ENCODE measurements at regions not wholly inside any gene's neighbourhood (a gene's known extent, or its start where the extent isn't known, plus 50 kb on each side); places are given as distances from the start of the nearest gene placed in this dataset.

DNA sequence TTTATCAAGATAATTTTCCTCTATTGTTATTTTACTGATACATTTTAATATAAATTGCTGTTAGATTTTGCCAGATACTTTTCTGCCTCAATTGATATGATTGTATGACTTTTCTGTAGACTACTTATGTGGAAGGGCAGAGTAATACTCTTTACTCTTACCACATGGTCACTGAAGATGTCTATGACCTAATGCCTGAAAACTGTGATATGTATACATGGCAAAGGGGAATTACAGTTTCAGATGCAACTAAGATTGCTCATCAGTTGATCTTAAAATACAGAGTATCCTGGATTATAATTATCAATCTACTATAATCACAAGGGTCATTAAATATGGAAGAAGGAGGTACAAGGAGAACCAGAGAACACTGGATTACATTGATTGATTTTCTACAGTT is 1528.0 kb downstream of the BRINP3 start:
- Histone ChIP-seq H3K27ac (ENCODE audit: insufficient read depth, low read depth, low read length, poor library complexity, severe bottlenecking) (no peak overlapping the region), H3K9me3 (ENCODE audit: control insufficient read depth, low read length) (no peaks in the 10 kb centered on the region), H3K27me3 (ENCODE audit: control insufficient read depth, insufficient read depth, low read length, poor library complexity, severe bottlenecking) (no peaks in the 10 kb centered on the region), H3K4me1 (ENCODE audit: control insufficient read depth, insufficient read depth, low read length) (no peaks in the 10 kb centered on the region), H3K4me3 (ENCODE audit: insufficient read depth, low read depth, low read length) (no peak overlapping the region), H3K36me3 (ENCODE audit: control insufficient read depth, insufficient read depth, low read length) (no peaks in the 10 kb centered on the region)

DNA sequence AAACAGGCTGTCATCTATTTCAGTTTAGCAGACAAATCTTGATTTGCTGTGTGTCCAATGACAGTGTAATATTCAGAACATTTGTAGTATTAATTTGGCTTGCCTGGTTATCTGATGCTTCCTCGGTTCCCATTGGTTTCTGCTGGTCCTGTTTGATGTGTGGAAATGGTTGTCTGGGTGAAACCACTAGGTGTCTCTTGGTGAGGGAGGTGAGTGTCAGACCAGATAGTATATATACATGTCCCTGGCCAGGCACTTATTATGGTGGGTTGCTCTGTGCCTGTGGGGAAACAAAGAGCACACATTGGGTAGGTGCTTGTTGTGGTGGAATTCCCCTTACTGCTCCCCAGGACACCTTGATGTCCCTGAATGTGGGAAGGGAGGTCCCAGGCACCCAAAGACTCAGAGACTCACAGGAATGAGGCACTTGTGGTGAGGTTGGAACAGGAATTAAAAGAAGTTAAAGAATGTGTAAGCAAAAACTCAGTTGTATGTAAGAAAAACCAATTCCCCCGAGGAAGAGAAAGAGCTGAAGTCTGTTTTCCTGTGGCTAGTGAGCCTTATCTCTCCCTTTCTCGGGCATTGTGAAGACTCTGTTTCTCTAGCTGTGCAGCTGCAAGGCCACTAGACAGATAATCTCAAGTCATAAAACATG is 1519.1 kb downstream of the BRINP3 start:
- H3K27me3 ChIP-seq (ENCODE audit: control insufficient read depth, insufficient read depth, low read length, poor library complexity, severe bottlenecking), result no peaks in the 10 kb centered on the region
- no peak overlapping the region for H3K27ac ChIP-seq (ENCODE audit: insufficient read depth, low read depth, low read length, poor library complexity, severe bottlenecking)
- H3K4me3 ChIP-seq (ENCODE audit: insufficient read depth, low read depth, low read length), result no peak overlapping the region
- H3K9me3 ChIP-seq (ENCODE audit: control insufficient read depth, low read length), result no peaks in the 10 kb centered on the region
- no peaks in the 10 kb centered on the region for H3K36me3 ChIP-seq (ENCODE audit: control insufficient read depth, insufficient read depth, low read length)
- H3K4me1 ChIP-seq (ENCODE audit: control insufficient read depth, insufficient read depth, low read length), result no peaks in the 10 kb centered on the region
- WGBS, 2 experiments, result 78 to 84% methylated on average over 3 of the region's 3 CpGs

DNA sequence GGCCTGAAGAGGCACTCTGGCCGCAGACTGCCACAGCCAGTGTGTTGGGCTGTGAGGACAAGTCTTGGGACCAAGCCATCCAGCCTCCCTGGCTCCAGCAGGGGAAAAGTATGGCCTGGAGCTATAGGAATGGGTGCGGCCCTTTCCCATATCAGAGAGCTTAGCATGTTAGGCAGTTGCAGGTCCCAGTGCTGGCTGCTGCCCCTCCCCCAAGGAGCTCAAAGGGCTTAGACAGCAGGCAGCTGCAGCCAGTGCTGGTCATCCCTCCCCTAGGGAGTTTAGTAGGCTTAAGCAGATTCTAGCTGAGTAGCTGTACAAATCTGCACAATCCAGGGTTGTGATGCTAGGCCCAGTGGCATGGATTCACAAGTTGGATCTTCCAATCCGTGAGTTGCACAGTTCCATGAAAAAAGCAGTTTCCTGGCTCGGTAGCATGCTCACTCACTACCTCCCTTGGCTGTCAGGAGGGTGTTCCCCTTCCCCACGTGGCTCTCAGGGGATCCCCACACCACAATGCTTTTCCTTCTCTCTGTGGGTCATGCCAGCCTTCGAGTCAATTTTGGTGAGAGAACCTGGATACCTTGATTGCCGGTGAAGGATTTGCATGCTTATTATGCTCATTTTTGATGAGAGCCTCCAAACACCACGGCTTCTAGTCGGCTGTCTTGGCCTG is 1490.8 kb downstream of the BRINP3 start:
- H3K4me3 ChIP-seq (ENCODE audit: insufficient read depth, low read depth, low read length), result no peak overlapping the region
- no peaks in the 10 kb centered on the region for H3K9me3 ChIP-seq (ENCODE audit: control insufficient read depth, low read length)
- no peaks in the 10 kb centered on the region for H3K27me3 ChIP-seq (ENCODE audit: control insufficient read depth, insufficient read depth, low read length, poor library complexity, severe bottlenecking)
- no peaks in the 10 kb centered on the region for H3K36me3 ChIP-seq (ENCODE audit: control insufficient read depth, insufficient read depth, low read length)
- H3K4me1 ChIP-seq (ENCODE audit: control insufficient read depth, insufficient read depth, low read length), result no peaks in the 10 kb centered on the region
- 76 to 80% methylated on average over 9 of the region's 9 CpGs for WGBS, 2 experiments
- no peak overlapping the region for H3K27ac ChIP-seq (ENCODE audit: insufficient read depth, low read depth, low read length, poor library complexity, severe bottlenecking)

DNA sequence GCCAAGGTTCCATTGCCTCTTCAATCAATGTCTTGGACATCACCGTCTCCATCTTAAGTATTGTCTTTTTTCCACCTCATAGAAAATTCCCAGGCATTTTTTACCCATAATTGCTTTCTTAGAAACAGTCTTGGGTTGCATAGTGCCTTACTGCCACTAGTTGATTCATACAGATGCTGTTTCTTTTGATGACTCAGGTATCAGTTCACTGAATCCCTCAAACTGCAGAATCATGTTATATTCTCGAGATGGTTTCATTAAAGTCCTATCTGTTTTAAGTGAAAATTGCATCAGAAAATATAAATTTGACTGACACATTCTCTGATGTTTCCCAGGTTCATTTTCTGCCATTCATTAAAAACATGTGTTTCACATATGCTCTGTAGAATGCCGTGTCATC is 1489.1 kb downstream of the BRINP3 start:
- no peaks in the 10 kb centered on the region for H3K36me3 ChIP-seq (ENCODE audit: control insufficient read depth, insufficient read depth, low read length)
- no peaks in the 10 kb centered on the region for H3K9me3 ChIP-seq (ENCODE audit: control insufficient read depth, low read length)
- no peak overlapping the region for H3K4me3 ChIP-seq (ENCODE audit: insufficient read depth, low read depth, low read length)
- H3K27ac ChIP-seq (ENCODE audit: insufficient read depth, low read depth, low read length, poor library complexity, severe bottlenecking), result no peak overlapping the region
- WGBS, 2 experiments, result 94 to 96% methylated on average over 3 of the region's 3 CpGs
- H3K4me1 ChIP-seq (ENCODE audit: control insufficient read depth, insufficient read depth, low read length), result no peaks in the 10 kb centered on the region
- no peaks in the 10 kb centered on the region for H3K27me3 ChIP-seq (ENCODE audit: control insufficient read depth, insufficient read depth, low read length, poor library complexity, severe bottlenecking)

DNA sequence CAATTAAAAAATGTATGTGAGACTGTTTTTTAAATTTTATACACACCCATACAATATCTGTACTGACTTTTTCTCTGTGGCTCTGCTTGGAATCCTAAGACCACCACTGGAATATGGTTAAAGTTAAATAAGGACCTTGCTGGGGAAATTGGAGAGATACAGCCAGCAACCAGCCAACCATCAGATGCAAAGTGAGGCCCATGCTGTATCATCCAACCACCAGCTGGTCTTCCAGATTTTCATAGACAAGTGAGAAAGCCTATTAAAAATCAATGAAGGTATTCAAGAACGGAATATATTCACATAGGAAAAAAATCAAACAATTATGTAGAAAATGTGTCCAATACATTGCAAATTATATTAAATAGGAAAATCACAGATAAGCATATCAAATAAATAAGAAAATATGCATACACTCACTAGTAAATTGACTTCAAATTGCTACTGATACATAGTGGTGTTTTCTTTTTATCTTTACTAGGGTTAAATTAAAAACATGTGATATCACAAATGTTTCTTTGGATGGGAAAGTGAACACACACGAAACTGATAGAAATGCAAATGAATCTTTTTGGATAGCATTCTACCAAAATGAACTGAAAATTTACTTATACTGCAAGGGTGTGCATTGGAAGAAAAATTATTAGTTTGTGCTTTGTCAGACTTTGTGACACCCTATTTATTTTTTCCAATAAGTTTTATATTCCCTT is 1486.3 kb downstream of the BRINP3 start:
- no peak overlapping the region for H3K27ac ChIP-seq (ENCODE audit: insufficient read depth, low read depth, low read length, poor library complexity, severe bottlenecking)

DNA sequence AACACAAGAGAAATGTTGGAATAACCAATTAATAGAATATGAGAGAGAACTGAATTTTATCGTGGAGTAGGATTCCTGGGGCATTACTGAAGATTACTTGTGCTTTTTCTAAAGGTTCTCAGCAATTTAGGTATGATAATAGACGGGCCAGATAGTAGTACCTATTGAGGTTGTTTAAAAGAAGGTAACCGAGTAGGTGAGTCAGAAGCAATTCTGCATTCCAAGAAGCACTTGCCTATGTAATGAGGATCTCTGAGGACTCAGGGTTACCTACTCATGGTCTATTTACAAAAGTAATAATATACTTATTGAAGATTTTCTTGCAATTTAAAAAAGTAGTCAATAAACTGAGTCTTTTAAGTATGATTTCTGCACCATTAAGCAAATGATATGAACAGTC is 1469.8 kb downstream of the BRINP3 start:
- H3K4me1 ChIP-seq (ENCODE audit: control insufficient read depth, insufficient read depth, low read length), result no peaks in the 10 kb centered on the region
- no peaks in the 10 kb centered on the region for H3K27me3 ChIP-seq (ENCODE audit: control insufficient read depth, insufficient read depth, low read length, poor library complexity, severe bottlenecking)
- H3K27ac ChIP-seq (ENCODE audit: insufficient read depth, low read depth, low read length, poor library complexity, severe bottlenecking), result no peak overlapping the region
- no peaks in the 10 kb centered on the region for H3K36me3 ChIP-seq (ENCODE audit: control insufficient read depth, insufficient read depth, low read length)
- 75 to 87% methylated on average over 3 of the region's 3 CpGs for WGBS, 2 experiments
- H3K9me3 ChIP-seq (ENCODE audit: control insufficient read depth, low read length), result no peaks in the 10 kb centered on the region
- H3K4me3 ChIP-seq (ENCODE audit: insufficient read depth, low read depth, low read length), result no peak overlapping the region

More for the DNA sequence above, 1486.3 kb downstream of the BRINP3 start:
- 92 to 100% methylated on average over 1 of the region's 2 CpGs for WGBS, 2 experiments
- H3K4me3 ChIP-seq (ENCODE audit: insufficient read depth, low read depth, low read length), result no peak overlapping the region
- no peaks in the 10 kb centered on the region for H3K4me1 ChIP-seq (ENCODE audit: control insufficient read depth, insufficient read depth, low read length)
- H3K27me3 ChIP-seq (ENCODE audit: control insufficient read depth, insufficient read depth, low read length, poor library complexity, severe bottlenecking), result no peaks in the 10 kb centered on the region
- H3K36me3 ChIP-seq (ENCODE audit: control insufficient read depth, insufficient read depth, low read length), result no peaks in the 10 kb centered on the region
- no peaks in the 10 kb centered on the region for H3K9me3 ChIP-seq (ENCODE audit: control insufficient read depth, low read length)

DNA sequence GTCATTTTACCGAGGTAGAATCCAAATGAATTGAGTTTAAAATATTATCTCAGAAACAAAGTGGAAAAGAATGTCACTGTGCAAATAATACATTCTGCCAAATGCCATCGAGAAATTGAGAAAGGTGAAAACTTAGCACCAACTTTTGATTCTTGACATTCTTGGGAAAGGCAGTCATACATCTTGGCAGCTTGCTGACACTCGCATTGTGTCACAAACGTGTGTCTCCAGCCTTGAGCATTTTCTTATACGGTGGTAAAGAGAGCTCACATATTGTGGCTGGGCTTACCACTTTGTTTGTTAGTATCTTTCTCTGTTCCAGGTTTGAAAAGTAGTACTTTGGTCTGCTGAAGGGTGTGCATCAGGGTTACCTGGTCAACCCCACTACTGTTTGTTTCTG is 1456.1 kb downstream of the BRINP3 start:
- H3K27ac ChIP-seq (ENCODE audit: insufficient read depth, low read depth, low read length, poor library complexity, severe bottlenecking), result no peak overlapping the region
- H3K27me3 ChIP-seq (ENCODE audit: control insufficient read depth, insufficient read depth, low read length, poor library complexity, severe bottlenecking), result no peaks in the 10 kb centered on the region
- H3K4me1 ChIP-seq (ENCODE audit: control insufficient read depth, insufficient read depth, low read length), result no peaks in the 10 kb centered on the region
- WGBS, 2 experiments, result 92 to 93% methylated on average over 5 of the region's 5 CpGs
- no peak overlapping the region for H3K4me3 ChIP-seq (ENCODE audit: insufficient read depth, low read depth, low read length)
- H3K9me3 ChIP-seq (ENCODE audit: control insufficient read depth, low read length), result no peaks in the 10 kb centered on the region
- H3K36me3 ChIP-seq (ENCODE audit: control insufficient read depth, insufficient read depth, low read length), result no peaks in the 10 kb centered on the region

DNA sequence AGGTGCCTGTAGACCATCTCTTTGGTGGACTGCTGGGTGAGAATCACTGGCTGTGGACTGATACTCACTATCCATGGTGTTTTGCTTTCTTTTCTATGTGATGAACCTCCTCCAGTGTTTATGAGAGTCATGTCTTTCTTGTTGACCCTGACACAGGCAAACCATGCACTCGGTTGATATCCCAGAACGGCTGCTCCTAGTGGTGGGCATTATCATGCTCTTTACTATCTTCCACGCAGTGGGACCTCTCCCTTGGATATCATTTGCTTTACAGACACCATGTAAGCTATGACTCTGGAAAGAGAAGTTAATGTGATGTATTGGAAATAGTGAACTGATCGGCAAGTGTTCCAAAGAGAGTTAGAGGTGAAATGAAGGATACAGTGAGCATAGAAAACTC is 1455.6 kb downstream of the BRINP3 start:
- no peaks in the 10 kb centered on the region for H3K36me3 ChIP-seq (ENCODE audit: control insufficient read depth, insufficient read depth, low read length)
- no peaks in the 10 kb centered on the region for H3K27me3 ChIP-seq (ENCODE audit: control insufficient read depth, insufficient read depth, low read length, poor library complexity, severe bottlenecking)
- WGBS, 2 experiments, result 92 to 96% methylated on average over 4 of the region's 4 CpGs
- H3K4me3 ChIP-seq (ENCODE audit: insufficient read depth, low read depth, low read length), result no peak overlapping the region
- H3K27ac ChIP-seq (ENCODE audit: insufficient read depth, low read depth, low read length, poor library complexity, severe bottlenecking), result no peak overlapping the region
- no peaks in the 10 kb centered on the region for H3K4me1 ChIP-seq (ENCODE audit: control insufficient read depth, insufficient read depth, low read length)
- no peaks in the 10 kb centered on the region for H3K9me3 ChIP-seq (ENCODE audit: control insufficient read depth, low read length)

DNA sequence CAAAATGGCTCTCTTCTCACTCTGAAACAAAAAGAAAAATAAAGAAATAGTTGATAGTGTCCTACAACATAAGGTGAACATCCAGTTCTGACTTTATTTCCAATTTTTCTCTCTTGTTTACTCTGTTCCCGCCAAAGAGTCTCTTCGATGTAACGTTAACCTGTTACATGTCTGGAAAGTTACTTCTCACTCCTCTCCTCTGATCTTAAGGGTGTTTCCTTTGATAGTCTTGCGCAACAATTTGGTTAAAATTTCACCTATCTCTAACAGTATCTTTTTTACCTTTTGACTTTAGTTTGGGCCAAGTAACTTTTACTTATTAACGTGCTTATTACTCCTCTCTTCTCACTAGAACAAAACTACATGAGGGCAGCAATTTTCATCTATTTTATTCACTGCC is 1450.2 kb downstream of the BRINP3 start:
- Histone ChIP-seq H3K4me3 (ENCODE audit: insufficient read depth, low read depth, low read length) (no peak overlapping the region), H3K27me3 (ENCODE audit: control insufficient read depth, insufficient read depth, low read length, poor library complexity, severe bottlenecking) (no peaks in the 10 kb centered on the region), H3K36me3 (ENCODE audit: control insufficient read depth, insufficient read depth, low read length) (no peaks in the 10 kb centered on the region), H3K9me3 (ENCODE audit: control insufficient read depth, low read length) (no peaks in the 10 kb centered on the region), H3K27ac (ENCODE audit: insufficient read depth, low read depth, low read length, poor library complexity, severe bottlenecking) (no peak overlapping the region), H3K4me1 (ENCODE audit: control insufficient read depth, insufficient read depth, low read length) (no peaks in the 10 kb centered on the region)
- WGBS, 2 experiments, result 92 to 95% methylated on average over 5 of the region's 5 CpGs

DNA sequence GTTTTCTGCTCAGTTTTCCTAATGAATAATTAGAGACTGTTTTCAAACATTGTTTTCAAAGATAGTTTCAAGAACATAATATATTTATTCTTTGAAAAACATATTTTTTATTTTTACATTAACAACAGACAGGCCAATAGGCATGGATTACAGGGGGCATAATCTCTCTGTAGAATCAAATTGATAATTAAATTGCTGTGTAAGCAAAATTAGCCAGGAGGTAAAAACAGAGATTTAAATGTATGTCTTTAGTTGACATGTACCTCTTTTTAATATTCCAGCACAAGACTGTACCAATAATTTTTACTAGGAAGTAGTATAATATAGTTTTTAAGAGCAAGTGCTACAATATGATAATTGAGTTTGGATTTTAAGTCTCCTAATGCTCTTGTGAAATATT is 1444.5 kb downstream of the BRINP3 start:
- Histone ChIP-seq H3K27ac (ENCODE audit: insufficient read depth, low read depth, low read length, poor library complexity, severe bottlenecking) (no peak overlapping the region), H3K36me3 (ENCODE audit: control insufficient read depth, insufficient read depth, low read length) (no peaks in the 10 kb centered on the region), H3K4me1 (ENCODE audit: control insufficient read depth, insufficient read depth, low read length) (no peaks in the 10 kb centered on the region), H3K4me3 (ENCODE audit: insufficient read depth, low read depth, low read length) (no peak overlapping the region), H3K9me3 (ENCODE audit: control insufficient read depth, low read length) (no peaks in the 10 kb centered on the region), H3K27me3 (ENCODE audit: control insufficient read depth, insufficient read depth, low read length, poor library complexity, severe bottlenecking) (no peaks in the 10 kb centered on the region)
